Superior temporal gyrus (tissue), 1 donor: ENCODE measurements at regions not wholly inside any gene's neighbourhood (a gene's known extent, or its start where the extent isn't known, plus 50 kb on each side); places are given as distances from the start of the nearest gene placed in this dataset.
"Not testable (repeated sequence)": the region's sequence is repeated elsewhere in the genome, so short reads cannot be mapped to it uniquely, and the experiment has no call there.

Source experiments
- DNase-seq: peaks from one replicate; pipeline ENCODE4 v3.0.0-alpha.2; 2016; ENCODE audit errors: extremely low spot score

- not testable (repeated sequence) for DNase-seq
Observed at GRCh38 chr2:39830610-39831009, 51.6 kb upstream of the THUMPD2 start.
